Endothelial cell of umbilical vein (primary cell): ENCODE measurements at regions not wholly inside any gene's neighbourhood (a gene's known extent, or its start where the extent isn't known, plus 50 kb on each side); places are given as distances from the start of the nearest gene placed in this dataset.

Source experiments
- BruUV-seq: library from RNA; stranded (reverse); fragments of 400-500 nt; replicated peaks from 2 replicates; lab custom pipeline; 2021; lab: Mats Ljungman, UMichigan
- CTCF ChIA-PET: fragments of 300-600, 350-600 bp; sonication (Branson Sonifier 250); formaldehyde crosslinking; loops from one replicate; lab custom pipeline; 2021; ENCODE audit warnings: antibody characterized with exemption, inconsistent platforms; lab: Charles Lee
- POLR2A ChIA-PET: fragments of 300-600, 350-600 bp; sonication (Branson Sonifier 250); formaldehyde crosslinking; loops from one replicate; lab custom pipeline; 2021; ENCODE audit warnings: antibody characterized with exemption, inconsistent platforms; lab: Charles Lee
- DNase-seq: peaks from one replicate; pipeline ENCODE4 v3.0.0-alpha.2; 2011; ENCODE audit warnings: low read depth, low spot score
- FAIRE-seq: peaks from 2 replicates; lab custom pipeline; 2011; peaks lifted over from hg19 to GRCh38; lab: Jason Lieb, UNC
- H2AFZ ChIP-seq: 2 replicates; pipeline ENCODE4 v1.6.0; 2012; ENCODE audit warnings: low read depth, low read length, control low read depth, inconsistent platforms
- H3K27ac ChIP-seq: 2 replicates; pipeline ENCODE4 v1.5.1; 2011; ENCODE audit warnings: low read depth, mild to moderate bottlenecking, control low read depth, low read length, moderate library complexity; ENCODE audit not compliant: insufficient read depth
- H3K27me3 ChIP-seq, 2 experiments: 2 replicates each; pipeline versions ENCODE4 v1.6.0 to v1.6.1; 2011; ENCODE audit warnings: low read length in 2 of 2, mixed read lengths in 1 of 2; ENCODE audit not compliant: control insufficient read depth in 2 of 2, insufficient read depth in 2 of 2
- H3K36me3 ChIP-seq, 2 experiments: 2 replicates in 1 of 2; 3 replicates in 1 of 2; pipeline ENCODE4 v1.5.1; 2011; ENCODE audit warnings: low read length in 2 of 2, mild to moderate bottlenecking in 1 of 2, moderate library complexity in 1 of 2; ENCODE audit not compliant: control insufficient read depth in 2 of 2, insufficient read depth in 2 of 2; ENCODE audit errors: extremely low read depth in 1 of 2
- H3K4me1 ChIP-seq: 3 replicates; pipeline ENCODE4 v1.5.1; 2011; ENCODE audit warnings: mild to moderate bottlenecking, low read length; ENCODE audit not compliant: control insufficient read depth, insufficient read depth; ENCODE audit errors: extremely low read depth
- H3K4me2 ChIP-seq: 2 replicates; pipeline ENCODE4 v1.6.1; 2011; ENCODE audit warnings: low read length, control low read depth, mixed read lengths; ENCODE audit not compliant: insufficient read depth
- H3K4me3 ChIP-seq, 3 experiments: fragments of 200-600 bp in 1 of 3; sonication (generic), shearing (Covaris generic) in 1 of 3; replicated peaks in 1 of 3; 2 replicates each; pipeline ENCODE4 v1.5.1; 2011 to 2016; ENCODE audit warnings: control low read depth in 3 of 3, low read length in 3 of 3, mild to moderate bottlenecking in 2 of 3, inconsistent platforms in 1 of 3, low read depth in 1 of 3, moderate library complexity in 1 of 3; ENCODE audit not compliant: insufficient read depth in 1 of 3
- H3K79me2 ChIP-seq: 2 replicates; pipeline ENCODE4 v1.6.0; 2012; ENCODE audit warnings: low read length, inconsistent platforms; ENCODE audit not compliant: control insufficient read depth, insufficient read depth
- H3K9ac ChIP-seq: replicated peaks from 2 replicates; pipeline ENCODE3; 2011; ENCODE audit warnings: low read length, control low read depth; ENCODE audit not compliant: insufficient read depth; ENCODE audit errors: extremely low read depth
- H3K9me1 ChIP-seq: replicated peaks from 3 replicates; pipeline ENCODE4 v1.6.0; 2011; ENCODE audit warnings: mild to moderate bottlenecking, low read length; ENCODE audit not compliant: control insufficient read depth, insufficient read depth; ENCODE audit errors: extremely low read depth
- H3K9me3 ChIP-seq: replicated peaks from 2 replicates; pipeline ENCODE4 v1.5.1; 2012; ENCODE audit warnings: low read length, inconsistent platforms; ENCODE audit not compliant: control insufficient read depth, insufficient read depth
- H4K20me1 ChIP-seq: replicated peaks from 2 replicates; pipeline ENCODE3; 2011; ENCODE audit warnings: mild to moderate bottlenecking, low read length; ENCODE audit not compliant: control insufficient read depth, insufficient read depth; ENCODE audit errors: extremely low read depth
- CTCF ChIP-seq, 2 donors: IDR thresholded peaks; 1 replicate in 1 of 2; 2 replicates in 1 of 2; pipeline ENCODE4 v1.5.1; 2011; ENCODE audit warnings: low read length in 2 of 2, mild to moderate bottlenecking in 2 of 2, moderate library complexity in 2 of 2, control low read depth in 1 of 2, inconsistent platforms in 1 of 2, low read depth in 1 of 2; ENCODE audit not compliant: insufficient read depth in 1 of 2; ENCODE audit errors: extremely low read depth in 1 of 2
- EZH2 ChIP-seq: IDR thresholded peaks from 2 replicates; pipeline ENCODE4 v1.6.1; 2012; ENCODE audit warnings: borderline replicate concordance, low read depth, mild to moderate bottlenecking, moderate library complexity, low read length, inconsistent platforms; ENCODE audit not compliant: severe bottlenecking
- FOS ChIP-seq: IDR thresholded peaks from 2 replicates; pipeline ENCODE4 v1.6.1; 2011; ENCODE audit warnings: mild to moderate bottlenecking, low read length, moderate library complexity, borderline replicate concordance; ENCODE audit not compliant: insufficient read depth
- GATA2 ChIP-seq: IDR thresholded peaks from 2 replicates; pipeline ENCODE4 v1.7.0; 2011; ENCODE audit warnings: low read depth, mild to moderate bottlenecking, moderate library complexity, mixed read lengths, low read length; ENCODE audit not compliant: insufficient read length, insufficient read depth
- JUN ChIP-seq: IDR thresholded peaks from 2 replicates; pipeline ENCODE4 v1.6.1; 2011; ENCODE audit warnings: borderline replicate concordance, low read depth; ENCODE audit not compliant: insufficient read length, insufficient read depth
- MYC ChIP-seq: IDR thresholded peaks from one replicate; pipeline ENCODE4 v1.6.1; 2011; ENCODE audit warnings: mild to moderate bottlenecking, low read depth, low read length
- POLR2A ChIP-seq: IDR thresholded peaks from 2 replicates; pipeline ENCODE4 v1.6.1; 2012; ENCODE audit warnings: low read depth, mild to moderate bottlenecking, control low read depth, low read length
- POLR2AphosphoS5 ChIP-seq: IDR thresholded peaks from 2 replicates; pipeline ENCODE4 v1.6.1; 2012; ENCODE audit warnings: low read depth, mild to moderate bottlenecking, control low read depth, low read length, moderate library complexity; ENCODE audit not compliant: insufficient read depth
- dilution Hi-C: fragments of 300-500 bp; cut with MboI; formaldehyde crosslinking; loops from one replicate; pipeline ENCODE4 v1.15.0; 2019; ENCODE audit warnings: low sequenced_read_pairs; ENCODE audit not compliant: extremely low pct_ligation_motif_present
- intact Hi-C: fragments of 100-400 bp; cut with micrococcal nuclease; formaldehyde crosslinking; loops from one replicate; pipeline ENCODE4 v1.10.0; 2022
- TF ChIP-seq, protein P1 (sequence below): IDR thresholded peaks from 2 replicates; pipeline ENCODE4 v1.6.1; 2011; ENCODE audit not compliant: insufficient read depth, insufficient read length

GRCh38 chr1:9420835-9421532 lies 118.3 kb upstream of the SLC25A33 start:
- dilution Hi-C loops (no loop called here), intact Hi-C loops (no loop called here)
- no peaks in the 10 kb centered on the region for H3K9me1 ChIP-seq
- POLR2A ChIA-PET, result no interaction called here
- no peaks in the 10 kb centered on the region for H3K4me1 ChIP-seq
- no peaks in the 10 kb centered on the region for H3K36me3 ChIP-seq
- BruUV-seq, result no TSS peak
- no peak overlapping the region for H3K27ac ChIP-seq
- no peak overlapping the region for H3K4me3 ChIP-seq
- CTCF ChIA-PET, result interaction anchor here (0.9 to 1.3 kb wide), 3 partner anchors 8 to 21 kb away, joined by 3 to 5 read pairs (median 5); no protein-coding TSS in a partner anchor
- H3K27me3 ChIP-seq, result peaks cover 0 to 2% of the 10 kb centered on the region in 2 experiments
- no peak for FAIRE-seq
- H3K9me3 ChIP-seq, result no peaks in the 10 kb centered on the region
- H3K4me2 ChIP-seq, result no peak overlapping the region
- H3K9ac ChIP-seq, result no peak overlapping the region
- TF ChIP-seq POLR2A (no peak), FOS (no peak), GATA2 (no peak), CTCF (IDR thresholded peaks at IDR 0.05; ENCODE audit: extremely low read depth in 1 of 2, insufficient read depth in 1 of 2, low read depth in 1 of 2, low read length in 2 of 2) (no peak), MYC (no peak), JUN (no peak), EZH2 (no peak), POLR2AphosphoS5 (no peak)
- TF ChIP-seq, protein P1, sequence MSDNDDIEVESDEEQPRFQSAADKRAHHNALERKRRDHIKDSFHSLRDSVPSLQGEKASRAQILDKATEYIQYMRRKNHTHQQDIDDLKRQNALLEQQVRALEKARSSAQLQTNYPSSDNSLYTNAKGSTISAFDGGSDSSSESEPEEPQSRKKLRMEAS, result no peak
- DNase-seq, result no peak
- no peaks in the 10 kb centered on the region for H3K79me2 ChIP-seq
- H2AFZ ChIP-seq, result no peak overlapping the region
- H4K20me1 ChIP-seq, result no peaks in the 10 kb centered on the region
